GM12878 (cell line): ENCODE measurements at regions not wholly inside any gene's neighbourhood (a gene's known extent, or its start where the extent isn't known, plus 50 kb on each side); places are given as distances from the start of the nearest gene placed in this dataset.

Experiments used
- ATAC-seq: fragments of 200-7000 bp; cut with Tn5 transposase; 3 replicates; pipeline ENCODE4 v1.9.1; 2020; ENCODE audit warnings: mild to moderate bottlenecking, moderate library complexity
- BruUV-seq: library from RNA; stranded (reverse); fragments of 400-500 nt; replicated peaks from 2 replicates; lab custom pipeline; 2021; lab: Mats Ljungman, UMichigan
- CTCF ChIA-PET: fragments of 300-600 bp; sonication (Branson Sonifier 250); formaldehyde crosslinking; extraction: SDS; loops from one replicate; lab custom pipeline; 2021; ENCODE audit warnings: inconsistent platforms; lab: Yijun Ruan, JAX
- POLR2A ChIA-PET: fragments of 350-600 bp; formaldehyde crosslinking; extraction: SDS; loops from one replicate; lab custom pipeline; 2021; ENCODE audit warnings: inconsistent platforms; lab: Charles Lee
- RAD21 ChIA-PET: fragments of 300-600 bp; sonication (Branson Sonifier 250); formaldehyde crosslinking; loops from one replicate; lab custom pipeline; 2023; ENCODE audit warnings: antibody characterized with exemption; ENCODE audit not compliant: unreplicated experiment; lab: Charles Lee
- SMC1A ChIA-PET: fragments of 300-600 bp; sonication (Branson Sonifier 250); formaldehyde crosslinking; loops from one replicate; lab custom pipeline; 2023; ENCODE audit not compliant: unreplicated experiment, uncharacterized antibody; lab: Charles Lee
- DNase-seq: peaks from one replicate; pipeline ENCODE4 v3.0.0-alpha.2; 2011; ENCODE audit warnings: low read depth, low spot score
- FAIRE-seq: peaks from 3 replicates; lab custom pipeline; 2011; peaks lifted over from hg19 to GRCh38; lab: Jason Lieb, UNC
- H2AFZ ChIP-seq: 2 replicates; pipeline ENCODE4 v1.6.0; 2011; ENCODE audit warnings: low read depth, low read length, control low read depth; ENCODE audit not compliant: control insufficient read depth
- H3K27ac ChIP-seq: 2 replicates; pipeline ENCODE4 v1.5.1; 2011; ENCODE audit warnings: control low read depth; ENCODE audit not compliant: control insufficient read depth, insufficient read depth
- H3K27me3 ChIP-seq, 2 experiments: replicated peaks in 1 of 2; 2 replicates each; pipeline versions ENCODE4 v1.6.0 to v1.6.1; 2011; ENCODE audit warnings: low read length in 1 of 2; ENCODE audit not compliant: control insufficient read depth in 2 of 2, insufficient read depth in 2 of 2
- H3K36me3 ChIP-seq, 2 experiments: 2 replicates each; pipeline ENCODE4 v1.5.1; 2011; ENCODE audit warnings: low read length in 1 of 2; ENCODE audit not compliant: control insufficient read depth in 2 of 2, insufficient read depth in 2 of 2
- H3K4me1 ChIP-seq: 2 replicates; pipeline ENCODE4 v1.6.1; 2011; ENCODE audit warnings: mild to moderate bottlenecking, low read length, moderate library complexity, mixed read lengths; ENCODE audit not compliant: control insufficient read depth, insufficient read depth
- H3K4me2 ChIP-seq: 2 replicates; pipeline ENCODE4 v1.6.0; 2011; ENCODE audit warnings: control low read depth; ENCODE audit not compliant: control insufficient read depth, insufficient read depth
- H3K4me3 ChIP-seq: fragments of 200-600 bp; sonication (generic); 2 replicates; pipeline ENCODE4 v1.5.1; 2016
- H3K79me2 ChIP-seq: 2 replicates; pipeline ENCODE4 v1.6.0; 2011; ENCODE audit warnings: low read length; ENCODE audit not compliant: control insufficient read depth, insufficient read depth
- H3K9ac ChIP-seq: 2 replicates; pipeline ENCODE4 v1.8.0; 2011; ENCODE audit warnings: low read length, control low read depth, mixed read lengths; ENCODE audit not compliant: control insufficient read depth, insufficient read depth
- H3K9me3 ChIP-seq: replicated peaks from 3 replicates; pipeline ENCODE4 v1.5.1; 2011; ENCODE audit warnings: mild to moderate bottlenecking, low read length; ENCODE audit not compliant: control insufficient read depth, insufficient read depth
- H4K20me1 ChIP-seq: 2 replicates; pipeline ENCODE4 v1.6.0; 2011; ENCODE audit not compliant: control insufficient read depth, insufficient read depth
- ETV6 ChIP-seq, 2 experiments: fragments of 450-650 bp in 1 of 2; IDR thresholded peaks in 1 of 2; conservative IDR thresholded peaks in 1 of 2; 2 replicates each; pipeline ENCODE4 v1.6.1; 2014; ENCODE audit warnings: antibody characterized with exemption in 1 of 2, borderline replicate concordance in 1 of 2, low read depth in 1 of 2, mild to moderate bottlenecking in 1 of 2, moderate library complexity in 1 of 2
- GATAD2B ChIP-seq: fragments of 450-650 bp; conservative IDR thresholded peaks from 2 replicates; pipeline ENCODE4 v1.6.1; 2017; ENCODE audit warnings: low read depth, mild to moderate bottlenecking, moderate library complexity
- HDAC6 ChIP-seq: fragments of 200-600 bp; sonication (generic); IDR thresholded peaks from one replicate; pipeline ENCODE4 v1.8.0; 2017; ENCODE audit warnings: antibody characterized with exemption; ENCODE audit not compliant: unreplicated experiment
- IKZF1 ChIP-seq: fragments of 450-650 bp; conservative IDR thresholded peaks from 2 replicates; pipeline ENCODE4 v1.6.1; 2017; ENCODE audit warnings: antibody characterized with exemption, mild to moderate bottlenecking
- MTA3 ChIP-seq: IDR thresholded peaks from 2 replicates; pipeline ENCODE4 v1.6.1; 2012; ENCODE audit warnings: low read length, inconsistent platforms, borderline replicate concordance
- NFYA ChIP-seq: IDR thresholded peaks from 2 replicates; pipeline ENCODE4 v1.6.1; 2011; ENCODE audit warnings: low read depth, mild to moderate bottlenecking, low read length, improper control_type of control experiment, borderline replicate concordance
- RBBP5 ChIP-seq: fragments of 200-600 bp; sonication (generic); conservative IDR thresholded peaks from 2 replicates; pipeline ENCODE4 v1.6.1; 2016
- SMAD5 ChIP-seq: IDR thresholded peaks from 2 replicates; pipeline ENCODE4 v1.6.1; 2016; ENCODE audit warnings: antibody characterized with exemption, low read depth
- YBX1 ChIP-seq: fragments of 450-650 bp; IDR thresholded peaks from 2 replicates; pipeline ENCODE4 v1.6.1; 2016; ENCODE audit warnings: antibody characterized with exemption
- WGBS: methylation state at CpG from one replicate; pipeline ENCODE4 v1.1.6; 2016; ENCODE audit warnings: low lambda C conversion rate; ENCODE audit not compliant: insufficient replicate concordance, insufficient coverage; ENCODE audit errors: missing lambda C conversion rate; 5-methylcytosine and 5-hydroxymethylcytosine counted together
- in situ Hi-C: fragments of 300-500 bp; cut with MboI; formaldehyde crosslinking; loops from 9 replicates; pipeline ENCODE4 v1.14.3; 2018; ENCODE audit warnings: mixed read lengths
- intact Hi-C: fragments of 100-400 bp; cut with micrococcal nuclease; formaldehyde crosslinking; loops from one replicate; pipeline ENCODE4 v1.14.2; 2022; ENCODE audit not compliant: unreplicated experiment
- TF ChIP-seq, protein P1 (sequence below): fragments of 450-650 bp; IDR thresholded peaks from 2 replicates; pipeline ENCODE4 v1.6.1; 2017; ENCODE audit warnings: antibody characterized with exemption, mild to moderate bottlenecking, moderate library complexity
- TF ChIP-seq, protein P2 (sequence below): fragments of 150-350 bp; IDR thresholded peaks from 2 replicates; pipeline ENCODE4 v1.6.1; 2016; ENCODE audit warnings: low read depth, low read length
- TF ChIP-seq, protein P3 (sequence below), 3 experiments: IDR thresholded peaks in 2 of 3; conservative IDR thresholded peaks in 1 of 3; 2 replicates each; pipeline ENCODE4 v1.5.1; 2011; ENCODE audit warnings: low read depth in 3 of 3, low read length in 3 of 3, mild to moderate bottlenecking in 3 of 3, control low read depth in 2 of 3, moderate library complexity in 2 of 3, inconsistent platforms in 1 of 3, mixed read lengths in 1 of 3; ENCODE audit not compliant: control insufficient read depth in 2 of 3, insufficient read depth in 1 of 3; ENCODE audit errors: extremely low read depth in 1 of 3
- TF ChIP-seq, protein P4 (sequence below): fragments of 450-650 bp; IDR thresholded peaks from 2 replicates; pipeline ENCODE4 v1.6.1; 2017; ENCODE audit warnings: mild to moderate bottlenecking

DNA sequence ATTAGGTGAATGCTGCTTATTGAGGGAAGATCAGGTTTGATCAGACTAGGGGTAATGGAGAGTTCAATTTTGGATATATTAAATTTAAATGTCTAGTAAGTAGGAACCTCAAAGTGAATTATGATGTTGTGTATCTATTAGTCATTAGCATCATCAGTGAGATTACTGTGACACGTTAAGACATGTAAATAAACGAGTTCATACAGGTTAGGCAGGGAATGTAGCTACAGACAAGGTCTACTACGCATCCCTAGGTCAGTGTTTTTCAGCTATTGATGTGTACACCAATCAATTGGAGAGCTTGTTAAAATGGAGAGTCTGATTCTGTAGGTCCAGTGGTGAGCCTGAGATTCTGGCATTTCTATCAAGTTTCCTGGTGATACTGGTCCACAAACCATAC lies 120.1 kb upstream of the LRRC4C start:
- no peaks in the 10 kb centered on the region for H3K27me3 ChIP-seq
- H4K20me1 ChIP-seq, result no peaks in the 10 kb centered on the region
- RAD21 ChIA-PET, result no interaction called here
- no peaks in the 10 kb centered on the region for H3K79me2 ChIP-seq
- in situ Hi-C loops, result no loop called here
- ATAC-seq (no peak), FAIRE-seq (no peak), DNase-seq (no peak)
- CTCF ChIA-PET, result interaction anchor here (1.1 kb wide), 1 partner anchor 78 kb away, joined by 3 read pairs; no protein-coding TSS in a partner anchor
- H3K4me2 ChIP-seq, result no peak overlapping the region
- no peak overlapping the region for H3K27ac ChIP-seq
- POLR2A ChIA-PET, result interaction anchor here (0.7 kb wide), 1 partner anchor 20 kb away, joined by 3 read pairs; no protein-coding TSS in a partner anchor
- H3K4me1 ChIP-seq, result no peaks in the 10 kb centered on the region
- TF ChIP-seq IKZF1 (no peak), MTA3 (no peak), YBX1 (no peak), NFYA (no peak), RBBP5 (no peak), SMAD5 (no peak), ETV6 (conservative IDR thresholded peaks at IDR 0.05 in 1 of 2, IDR thresholded peaks at IDR 0.05 in 1 of 2; ENCODE audit: borderline replicate concordance in 1 of 2, low read depth in 1 of 2) (no peak), HDAC6 (no peak), GATAD2B (no peak)
- TF ChIP-seq, protein P1, sequence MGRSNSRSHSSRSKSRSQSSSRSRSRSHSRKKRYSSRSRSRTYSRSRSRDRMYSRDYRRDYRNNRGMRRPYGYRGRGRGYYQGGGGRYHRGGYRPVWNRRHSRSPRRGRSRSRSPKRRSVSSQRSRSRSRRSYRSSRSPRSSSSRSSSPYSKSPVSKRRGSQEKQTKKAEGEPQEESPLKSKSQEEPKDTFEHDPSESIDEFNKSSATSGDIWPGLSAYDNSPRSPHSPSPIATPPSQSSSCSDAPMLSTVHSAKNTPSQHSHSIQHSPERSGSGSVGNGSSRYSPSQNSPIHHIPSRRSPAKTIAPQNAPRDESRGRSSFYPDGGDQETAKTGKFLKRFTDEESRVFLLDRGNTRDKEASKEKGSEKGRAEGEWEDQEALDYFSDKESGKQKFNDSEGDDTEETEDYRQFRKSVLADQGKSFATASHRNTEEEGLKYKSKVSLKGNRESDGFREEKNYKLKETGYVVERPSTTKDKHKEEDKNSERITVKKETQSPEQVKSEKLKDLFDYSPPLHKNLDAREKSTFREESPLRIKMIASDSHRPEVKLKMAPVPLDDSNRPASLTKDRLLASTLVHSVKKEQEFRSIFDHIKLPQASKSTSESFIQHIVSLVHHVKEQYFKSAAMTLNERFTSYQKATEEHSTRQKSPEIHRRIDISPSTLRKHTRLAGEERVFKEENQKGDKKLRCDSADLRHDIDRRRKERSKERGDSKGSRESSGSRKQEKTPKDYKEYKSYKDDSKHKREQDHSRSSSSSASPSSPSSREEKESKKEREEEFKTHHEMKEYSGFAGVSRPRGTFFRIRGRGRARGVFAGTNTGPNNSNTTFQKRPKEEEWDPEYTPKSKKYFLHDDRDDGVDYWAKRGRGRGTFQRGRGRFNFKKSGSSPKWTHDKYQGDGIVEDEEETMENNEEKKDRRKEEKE, result no peak
- TF ChIP-seq, protein P2, sequence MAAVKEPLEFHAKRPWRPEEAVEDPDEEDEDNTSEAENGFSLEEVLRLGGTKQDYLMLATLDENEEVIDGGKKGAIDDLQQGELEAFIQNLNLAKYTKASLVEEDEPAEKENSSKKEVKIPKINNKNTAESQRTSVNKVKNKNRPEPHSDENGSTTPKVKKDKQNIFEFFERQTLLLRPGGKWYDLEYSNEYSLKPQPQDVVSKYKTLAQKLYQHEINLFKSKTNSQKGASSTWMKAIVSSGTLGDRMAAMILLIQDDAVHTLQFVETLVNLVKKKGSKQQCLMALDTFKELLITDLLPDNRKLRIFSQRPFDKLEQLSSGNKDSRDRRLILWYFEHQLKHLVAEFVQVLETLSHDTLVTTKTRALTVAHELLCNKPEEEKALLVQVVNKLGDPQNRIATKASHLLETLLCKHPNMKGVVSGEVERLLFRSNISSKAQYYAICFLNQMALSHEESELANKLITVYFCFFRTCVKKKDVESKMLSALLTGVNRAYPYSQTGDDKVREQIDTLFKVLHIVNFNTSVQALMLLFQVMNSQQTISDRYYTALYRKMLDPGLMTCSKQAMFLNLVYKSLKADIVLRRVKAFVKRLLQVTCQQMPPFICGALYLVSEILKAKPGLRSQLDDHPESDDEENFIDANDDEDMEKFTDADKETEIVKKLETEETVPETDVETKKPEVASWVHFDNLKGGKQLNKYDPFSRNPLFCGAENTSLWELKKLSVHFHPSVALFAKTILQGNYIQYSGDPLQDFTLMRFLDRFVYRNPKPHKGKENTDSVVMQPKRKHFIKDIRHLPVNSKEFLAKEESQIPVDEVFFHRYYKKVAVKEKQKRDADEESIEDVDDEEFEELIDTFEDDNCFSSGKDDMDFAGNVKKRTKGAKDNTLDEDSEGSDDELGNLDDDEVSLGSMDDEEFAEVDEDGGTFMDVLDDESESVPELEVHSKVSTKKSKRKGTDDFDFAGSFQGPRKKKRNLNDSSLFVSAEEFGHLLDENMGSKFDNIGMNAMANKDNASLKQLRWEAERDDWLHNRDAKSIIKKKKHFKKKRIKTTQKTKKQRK, result no peak
- TF ChIP-seq, protein P3, sequence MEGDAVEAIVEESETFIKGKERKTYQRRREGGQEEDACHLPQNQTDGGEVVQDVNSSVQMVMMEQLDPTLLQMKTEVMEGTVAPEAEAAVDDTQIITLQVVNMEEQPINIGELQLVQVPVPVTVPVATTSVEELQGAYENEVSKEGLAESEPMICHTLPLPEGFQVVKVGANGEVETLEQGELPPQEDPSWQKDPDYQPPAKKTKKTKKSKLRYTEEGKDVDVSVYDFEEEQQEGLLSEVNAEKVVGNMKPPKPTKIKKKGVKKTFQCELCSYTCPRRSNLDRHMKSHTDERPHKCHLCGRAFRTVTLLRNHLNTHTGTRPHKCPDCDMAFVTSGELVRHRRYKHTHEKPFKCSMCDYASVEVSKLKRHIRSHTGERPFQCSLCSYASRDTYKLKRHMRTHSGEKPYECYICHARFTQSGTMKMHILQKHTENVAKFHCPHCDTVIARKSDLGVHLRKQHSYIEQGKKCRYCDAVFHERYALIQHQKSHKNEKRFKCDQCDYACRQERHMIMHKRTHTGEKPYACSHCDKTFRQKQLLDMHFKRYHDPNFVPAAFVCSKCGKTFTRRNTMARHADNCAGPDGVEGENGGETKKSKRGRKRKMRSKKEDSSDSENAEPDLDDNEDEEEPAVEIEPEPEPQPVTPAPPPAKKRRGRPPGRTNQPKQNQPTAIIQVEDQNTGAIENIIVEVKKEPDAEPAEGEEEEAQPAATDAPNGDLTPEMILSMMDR (IDR thresholded peaks at IDR 0.05 in 2 of 3, conservative IDR thresholded peaks at IDR 0.05 in 1 of 3; ENCODE audit: control insufficient read depth in 2 of 3, extremely low read depth in 1 of 3, insufficient read depth in 1 of 3, low read depth in 3 of 3, low read length in 3 of 3), result no peak
- TF ChIP-seq, protein P4, sequence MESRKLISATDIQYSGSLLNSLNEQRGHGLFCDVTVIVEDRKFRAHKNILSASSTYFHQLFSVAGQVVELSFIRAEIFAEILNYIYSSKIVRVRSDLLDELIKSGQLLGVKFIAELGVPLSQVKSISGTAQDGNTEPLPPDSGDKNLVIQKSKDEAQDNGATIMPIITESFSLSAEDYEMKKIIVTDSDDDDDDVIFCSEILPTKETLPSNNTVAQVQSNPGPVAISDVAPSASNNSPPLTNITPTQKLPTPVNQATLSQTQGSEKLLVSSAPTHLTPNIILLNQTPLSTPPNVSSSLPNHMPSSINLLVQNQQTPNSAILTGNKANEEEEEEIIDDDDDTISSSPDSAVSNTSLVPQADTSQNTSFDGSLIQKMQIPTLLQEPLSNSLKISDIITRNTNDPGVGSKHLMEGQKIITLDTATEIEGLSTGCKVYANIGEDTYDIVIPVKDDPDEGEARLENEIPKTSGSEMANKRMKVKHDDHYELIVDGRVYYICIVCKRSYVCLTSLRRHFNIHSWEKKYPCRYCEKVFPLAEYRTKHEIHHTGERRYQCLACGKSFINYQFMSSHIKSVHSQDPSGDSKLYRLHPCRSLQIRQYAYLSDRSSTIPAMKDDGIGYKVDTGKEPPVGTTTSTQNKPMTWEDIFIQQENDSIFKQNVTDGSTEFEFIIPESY, result no peak
- no peak overlapping the region for H2AFZ ChIP-seq
- SMC1A ChIA-PET, result no interaction called here
- no peak overlapping the region for H3K9ac ChIP-seq
- no TSS peak for BruUV-seq
- 2% methylated on average over 3 of the region's 3 CpGs for WGBS
- H3K9me3 ChIP-seq, result no peaks in the 10 kb centered on the region
- H3K4me3 ChIP-seq, result no peak overlapping the region
- intact Hi-C loops, result no loop called here
- H3K36me3 ChIP-seq, result no peaks in the 10 kb centered on the region
